A673 (cell line): ENCODE measurements at regions not wholly inside any gene's neighbourhood (a gene's known extent, or its start where the extent isn't known, plus 50 kb on each side); places are given as distances from the start of the nearest gene placed in this dataset.

Source experiments
- BruUV-seq: library from RNA; stranded (reverse); fragments of 400-500 nt; replicated peaks from 2 replicates; lab custom pipeline; 2021; lab: Mats Ljungman, UMichigan
- CTCF ChIA-PET: fragments of 300-600 bp; sonication (Branson Sonifier 250); formaldehyde crosslinking; loops from one replicate; lab custom pipeline; 2022; ENCODE audit warnings: antibody characterized with exemption; lab: Charles Lee
- POLR2A ChIA-PET: fragments of 300-600 bp; sonication (Branson Sonifier 250); formaldehyde crosslinking; loops from one replicate; lab custom pipeline; 2022; ENCODE audit warnings: antibody characterized with exemption; ENCODE audit not compliant: low non-redundant PET; lab: Charles Lee
- DNase-seq: peaks from one replicate; pipeline ENCODE4 v3.0.0-alpha.2; 2015; ENCODE audit warnings: low spot score
- H3K27ac ChIP-seq: fragments of 200-600 bp; sonication (generic); 2 replicates; pipeline ENCODE4 v1.5.1; 2016; ENCODE audit warnings: mixed run types, low read depth, mild to moderate bottlenecking, mixed read lengths, antibody characterized with exemption, low read length; ENCODE audit not compliant: poor library complexity, severe bottlenecking
- H3K27me3 ChIP-seq: fragments of 200-600 bp; sonication (generic); replicated peaks from 2 replicates; pipeline ENCODE4 v1.6.1; 2017; ENCODE audit warnings: mixed run types, low read depth, mild to moderate bottlenecking, mixed read lengths, antibody characterized with exemption, low read length; ENCODE audit not compliant: insufficient read depth, poor library complexity
- H3K36me3 ChIP-seq: fragments of 200-600 bp; sonication (generic); 2 replicates; pipeline ENCODE4 v1.6.1; 2016; ENCODE audit warnings: mixed run types, mild to moderate bottlenecking, mixed read lengths, antibody characterized with exemption, low read length; ENCODE audit not compliant: insufficient read depth, poor library complexity, severe bottlenecking
- H3K4me1 ChIP-seq: fragments of 200-600 bp; sonication (generic); 2 replicates; pipeline ENCODE4 v1.6.1; 2017; ENCODE audit warnings: mixed run types, mild to moderate bottlenecking, mixed read lengths, antibody characterized with exemption, low read length; ENCODE audit not compliant: insufficient read depth, poor library complexity, severe bottlenecking
- H3K4me3 ChIP-seq: fragments of 200-600 bp; sonication (generic); 2 replicates; pipeline ENCODE4 v1.5.1; 2016; ENCODE audit warnings: low read depth, mixed run types, mild to moderate bottlenecking, mixed read lengths, low read length; ENCODE audit not compliant: poor library complexity, severe bottlenecking
- H3K9me3 ChIP-seq: fragments of 200-600 bp; sonication (generic); 2 replicates; pipeline ENCODE4 v1.6.1; 2016; ENCODE audit warnings: mixed run types, low read depth, mild to moderate bottlenecking, mixed read lengths, antibody characterized with exemption, low read length; ENCODE audit not compliant: poor library complexity, severe bottlenecking
- CTCF ChIP-seq: fragments of 300-800, 200-600 bp; sonication (generic); conservative IDR thresholded peaks from 2 replicates; pipeline ENCODE4 v1.5.1; 2017; ENCODE audit warnings: low read depth, mild to moderate bottlenecking, antibody characterized with exemption, low read length, moderate library complexity, mixed read lengths
- EZH2 ChIP-seq: fragments of 200-600 bp; sonication (generic); IDR thresholded peaks from 2 replicates; pipeline ENCODE4 v1.6.1; 2017; ENCODE audit warnings: borderline replicate concordance, low read depth, mild to moderate bottlenecking, mixed read lengths, antibody characterized with exemption, low read length; ENCODE audit not compliant: poor library complexity, severe bottlenecking
- intact Hi-C: fragments of 100-400 bp; cut with micrococcal nuclease; formaldehyde crosslinking; loops from one replicate; pipeline ENCODE4 v1.10.0; 2022; ENCODE audit not compliant: unreplicated experiment

- Histone ChIP-seq H3K9me3 (no peaks in the 10 kb centered on the region), H3K4me1 (no peaks in the 10 kb centered on the region), H3K36me3 (no peaks in the 10 kb centered on the region), H3K27me3 (no peaks in the 10 kb centered on the region), H3K27ac (no peak overlapping the region), H3K4me3 (no peak overlapping the region)
- TF ChIP-seq CTCF (no peak), EZH2 (no peak)
- BruUV-seq = no TSS peak
- CTCF ChIA-PET = no interaction called here
- no peak for DNase-seq
- intact Hi-C loops = no loop called here
- POLR2A ChIA-PET = no interaction called here
These were observed 50.3 kb upstream of the NAB1 start for GRCh38 chr2:190598621-190599020.

GRCh38 chr2:190599073-190599472 lies 49.8 kb upstream of the NAB1 start:
- no peak overlapping the region for H3K27ac ChIP-seq
- DNase-seq = no peak
- TF ChIP-seq CTCF = no peak
- no peak for TF ChIP-seq EZH2
- POLR2A ChIA-PET = no interaction called here
- H3K36me3 ChIP-seq = no peaks in the 10 kb centered on the region
- H3K27me3 ChIP-seq = no peaks in the 10 kb centered on the region
- CTCF ChIA-PET = no interaction called here
- no TSS peak for BruUV-seq
- intact Hi-C loops = no loop called here
- H3K4me3 ChIP-seq = no peak overlapping the region
- H3K9me3 ChIP-seq = no peaks in the 10 kb centered on the region
- H3K4me1 ChIP-seq = no peaks in the 10 kb centered on the region
